Glomerular visceral epithelial cell (primary cell): ENCODE measurements at regions not wholly inside any gene's neighbourhood (a gene's known extent, or its start where the extent isn't known, plus 50 kb on each side); places are given as distances from the start of the nearest gene placed in this dataset.
A peak's percentile ranks its signal among the peaks of the same experiment; 100 is the strongest.
"Not testable (repeated sequence)": the region's sequence is repeated elsewhere in the genome, so short reads cannot be mapped to it uniquely, and the experiment has no call there.

Experiments
- DNase-seq: peaks from one replicate; pipeline ENCODE4 v3.0.0-alpha.2; 2016; ENCODE audit errors: extremely low spot score

DNA sequence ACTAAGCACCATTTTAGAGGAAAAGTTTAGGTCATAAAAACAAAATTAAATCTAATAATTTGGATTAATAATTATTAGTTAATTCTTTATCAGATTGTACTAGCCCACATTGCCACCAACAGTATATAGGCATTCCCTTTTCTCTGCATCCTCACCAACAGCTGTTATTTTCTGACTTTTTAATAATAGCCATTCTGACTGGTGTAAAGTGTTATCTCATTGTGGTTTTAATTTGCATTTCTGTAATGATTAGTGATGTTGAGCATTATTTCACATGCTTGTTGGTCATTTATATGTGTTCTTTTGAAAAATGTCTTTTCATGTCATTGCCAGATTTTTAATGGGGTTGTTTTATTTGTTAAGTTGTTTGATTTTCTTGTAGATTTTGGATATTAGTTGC lies 319.1 kb upstream of the SYNCRIP start:
- no peak for DNase-seq

- no peak for DNase-seq
Measured at GRCh38 chr6:85961125-85961524, 318.4 kb upstream of the SYNCRIP start.

- no peak for DNase-seq
Measured at GRCh38 chr6:85948481-85948880, 305.8 kb upstream of the SYNCRIP start.

DNA sequence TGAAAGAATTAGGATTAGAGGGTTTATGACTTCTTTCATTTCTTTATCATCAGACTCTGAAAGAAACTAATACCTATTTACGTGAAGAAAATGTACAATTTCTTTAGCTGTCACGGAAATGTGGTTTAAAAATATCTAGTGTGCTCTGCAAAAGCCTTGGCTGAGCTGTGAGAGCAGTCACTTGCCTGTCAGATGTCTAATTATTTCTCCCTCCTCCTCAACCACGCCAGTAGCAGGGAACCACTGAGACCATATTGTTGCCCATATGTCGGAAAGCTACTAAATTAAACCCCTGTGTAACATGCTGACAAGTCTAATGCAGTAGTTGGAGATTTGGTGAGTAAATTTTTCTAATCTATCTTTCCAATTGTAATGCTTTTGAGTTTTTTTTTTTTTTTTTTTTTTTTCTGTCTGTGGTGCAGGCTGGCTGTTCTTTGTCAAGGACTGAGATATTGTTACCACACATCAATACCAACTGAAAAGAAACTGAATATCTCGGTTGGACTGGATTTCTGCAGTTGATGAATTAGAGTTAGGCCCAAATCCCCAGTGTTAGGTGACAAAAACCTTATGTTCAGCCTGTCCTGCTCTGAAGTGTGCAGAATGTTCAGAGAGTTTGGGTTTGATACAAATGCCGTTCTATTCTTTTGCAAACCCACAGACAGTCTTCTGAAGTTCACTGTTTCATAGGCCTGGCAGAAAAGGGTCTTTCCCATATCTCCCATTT lies 302.9 kb upstream of the SYNCRIP start:
- DNase-seq = no peak

DNA sequence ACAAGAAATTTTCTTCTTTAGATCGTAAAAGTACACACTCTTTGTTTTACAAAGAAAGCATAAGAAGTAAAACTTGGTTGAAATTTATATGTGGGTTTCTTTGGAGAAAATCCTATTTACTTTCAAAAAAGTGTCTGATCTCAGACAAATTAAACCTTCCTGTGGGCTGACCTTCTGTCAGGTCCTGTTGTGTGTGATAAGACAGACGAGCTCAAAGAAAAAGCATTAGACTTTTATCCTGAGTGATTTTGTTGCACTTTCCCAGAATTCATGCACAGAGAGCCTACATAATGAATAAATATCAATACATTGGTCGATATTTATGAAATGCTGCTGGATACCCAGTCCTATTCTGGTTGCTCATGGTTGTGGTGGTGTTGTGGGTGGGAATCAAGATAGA lies 302.1 kb upstream of the SYNCRIP start:
- DNase-seq = no peak

DNA sequence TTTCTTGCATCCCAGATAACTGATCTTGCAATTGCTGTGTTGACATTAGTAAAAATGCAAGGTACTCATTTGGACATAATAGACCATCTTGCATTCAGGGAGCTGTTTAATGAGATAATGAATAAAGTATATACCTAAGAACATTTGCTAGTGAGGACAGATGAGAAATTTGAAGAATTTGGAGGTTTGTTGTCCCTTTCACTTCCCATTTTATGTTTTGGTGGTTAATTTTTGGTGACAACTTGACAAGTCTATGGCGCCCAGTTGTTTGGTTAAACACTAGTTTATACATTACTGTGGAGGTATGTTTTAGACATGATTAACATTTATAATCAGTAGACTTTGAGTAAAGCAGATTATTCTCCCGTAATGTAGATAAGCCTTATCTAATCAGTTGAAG lies 300.2 kb upstream of the SYNCRIP start:
- no peak for DNase-seq

- DNase-seq = no peak
Measured at GRCh38 chr6:85936916-85937315, 294.2 kb upstream of the SYNCRIP start.

- DNase-seq = peak; percentile 37
Measured at GRCh38 chr6:85923013-85923430, 280.3 kb upstream of the SYNCRIP start.

GRCh38 chr6:85920782-85921181 lies 278.1 kb upstream of the SYNCRIP start:
- DNase-seq = no peak

DNA sequence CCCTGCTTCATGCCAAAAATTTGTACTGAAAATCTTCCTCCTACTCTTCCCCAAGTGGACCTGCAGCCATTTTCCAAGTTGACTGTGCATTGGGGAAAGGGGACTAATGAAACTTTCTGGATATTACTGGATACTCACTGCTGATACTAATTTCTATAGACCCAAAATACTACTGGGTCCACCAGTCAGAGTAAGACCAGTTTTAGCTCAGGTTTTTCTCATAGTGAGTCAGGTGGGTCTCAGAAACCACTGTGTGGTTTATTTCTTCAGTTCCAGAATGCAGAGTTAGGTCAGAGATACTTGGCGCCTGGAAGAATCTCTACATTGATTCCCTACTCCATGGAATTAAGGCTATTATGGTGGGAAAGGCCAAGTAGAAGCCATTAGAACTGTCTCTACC lies 274.8 kb upstream of the SYNCRIP start:
- DNase-seq = no peak

DNA sequence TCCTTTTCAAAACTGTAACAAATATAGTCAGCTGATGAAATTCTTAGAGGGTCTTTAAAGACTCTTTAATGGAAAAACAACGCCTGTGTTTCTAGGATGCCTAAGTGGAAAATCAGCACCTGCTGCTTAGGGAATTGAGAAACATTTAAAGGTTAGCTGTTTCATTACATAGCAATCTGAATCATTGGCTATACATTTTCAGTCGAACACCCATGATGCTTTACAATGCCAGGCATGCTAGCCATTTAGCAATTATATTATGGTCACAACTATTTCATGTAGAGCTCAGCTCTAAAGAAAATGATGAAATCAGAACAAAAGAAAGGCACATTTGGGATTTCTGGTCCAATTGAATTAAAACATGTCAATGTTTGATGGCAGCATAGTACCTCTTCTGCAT lies 270.3 kb upstream of the SYNCRIP start:
- DNase-seq = no peak

DNA sequence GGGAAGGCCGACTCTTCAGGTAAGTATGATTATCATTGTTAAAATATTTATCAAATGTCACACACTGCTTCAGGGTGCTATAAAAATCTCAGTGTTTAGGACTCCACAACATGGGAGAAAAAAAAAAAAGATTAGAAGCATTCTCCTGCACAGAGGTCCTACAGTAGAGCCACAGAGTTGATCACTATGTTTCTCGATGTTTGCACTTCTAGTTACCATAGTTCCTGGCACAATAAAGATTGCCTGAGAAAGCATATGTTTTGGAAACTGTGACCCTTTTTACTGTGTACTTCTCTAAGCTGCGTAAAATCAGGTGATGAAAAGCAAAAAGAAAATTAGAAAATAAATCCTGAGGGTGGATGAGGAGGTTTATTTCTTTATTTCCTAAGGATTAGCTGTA lies 269.9 kb upstream of the SYNCRIP start:
- DNase-seq = no peak

DNA sequence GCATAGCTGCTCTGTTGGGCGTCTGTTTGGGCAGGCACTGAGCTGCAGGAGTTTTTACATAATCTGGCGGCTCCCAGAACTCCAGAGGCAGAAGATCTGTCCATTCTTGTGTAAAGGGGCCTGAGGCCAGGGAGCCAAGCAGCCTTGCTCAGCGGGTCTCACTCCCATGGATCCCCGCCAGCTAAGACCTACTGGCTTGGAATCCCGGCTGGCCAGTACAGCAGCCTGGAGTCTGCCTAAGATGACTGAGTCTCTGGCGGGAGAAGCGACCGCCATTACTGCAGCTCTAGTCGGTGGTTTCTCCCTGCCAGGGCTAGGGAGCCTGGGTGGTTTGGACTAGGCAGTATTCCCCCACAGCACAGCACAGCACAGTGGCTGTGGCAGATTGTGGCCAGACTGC lies 268.4 kb upstream of the SYNCRIP start:
- DNase-seq = no peak

DNA sequence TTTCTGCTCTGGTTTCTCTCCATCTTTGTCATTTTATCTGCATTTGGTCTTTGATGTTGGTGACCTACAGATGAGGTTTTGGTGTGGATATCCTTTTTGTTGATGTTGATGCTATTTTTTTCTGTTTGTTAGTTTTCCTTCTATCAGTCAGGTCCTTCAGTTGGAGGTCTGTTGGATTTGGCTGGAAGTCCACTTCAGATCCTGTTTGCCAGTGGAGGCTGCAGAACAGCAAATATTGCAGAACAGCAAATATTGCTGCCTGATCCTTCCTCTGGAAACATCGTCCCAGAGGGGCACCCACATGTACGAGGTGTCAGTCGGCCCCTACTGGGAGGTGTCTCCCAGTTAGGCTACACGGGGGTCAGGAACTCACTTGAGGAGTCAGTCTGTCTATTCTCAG lies 265.4 kb upstream of the SYNCRIP start:
- not testable (repeated sequence) for DNase-seq

- no peak for DNase-seq
Measured at GRCh38 chr6:85892346-85892745, 249.7 kb upstream of the SYNCRIP start.

GRCh38 chr6:85887461-85887860 lies 244.8 kb upstream of the SYNCRIP start:
- no peak for DNase-seq

DNA sequence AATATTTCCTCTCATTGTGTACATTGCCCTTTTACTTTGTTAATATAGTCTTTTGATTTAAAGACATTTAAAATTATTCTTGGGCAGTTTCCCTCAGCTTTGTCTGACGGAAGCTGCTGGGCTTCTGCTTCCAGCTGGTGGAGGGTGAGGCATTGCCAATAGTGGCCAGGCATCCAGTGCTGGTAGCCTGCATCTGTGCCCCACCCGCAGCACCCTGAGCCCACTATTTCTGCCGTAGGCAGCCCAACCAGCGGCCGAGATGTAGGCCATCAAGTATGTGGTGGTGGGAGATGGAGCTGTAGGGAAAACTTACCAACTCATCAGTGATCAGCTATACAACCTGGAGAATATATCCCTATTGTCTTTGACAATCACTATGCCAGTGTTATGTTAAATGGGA lies 226.0 kb upstream of the SYNCRIP start:
- no peak for DNase-seq

- DNase-seq = no peak
Measured at GRCh38 chr6:85867595-85867994, 224.9 kb upstream of the SYNCRIP start.

DNA sequence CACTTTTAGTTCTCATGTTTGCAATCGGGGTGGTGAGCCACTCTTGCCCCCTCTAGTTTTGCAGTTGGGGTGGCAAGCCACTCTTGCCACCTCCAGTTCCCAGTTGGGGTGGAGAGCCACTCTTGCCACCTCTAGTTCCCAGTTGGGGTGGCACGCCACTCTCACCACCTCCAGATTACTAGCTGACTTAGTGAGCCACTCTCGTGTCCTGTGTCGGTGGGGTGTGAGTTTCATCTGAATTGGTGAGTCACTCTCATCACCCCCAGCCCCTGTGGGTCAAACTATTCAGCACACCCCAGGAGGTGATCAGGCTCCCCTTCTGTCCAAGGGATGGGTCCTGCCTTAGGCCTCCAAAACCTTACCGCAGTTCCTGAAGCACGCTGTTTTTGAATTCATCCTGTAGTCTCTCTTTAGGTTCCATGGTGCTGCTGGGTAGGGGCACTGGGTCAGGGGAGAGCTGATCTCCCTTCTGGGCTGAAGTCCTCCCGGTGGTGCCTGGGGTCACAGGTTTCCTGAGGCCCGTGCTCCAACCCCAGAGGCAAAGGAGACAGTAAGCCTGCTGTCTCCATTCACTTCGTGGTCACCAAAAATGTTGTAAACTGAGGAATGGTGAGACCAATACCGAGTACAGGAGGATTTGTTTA lies 224.2 kb upstream of the SYNCRIP start:
- DNase-seq = no peak

GRCh38 chr6:85866370-85866730 lies 223.7 kb upstream of the SYNCRIP start:
- no peak for DNase-seq

DNA sequence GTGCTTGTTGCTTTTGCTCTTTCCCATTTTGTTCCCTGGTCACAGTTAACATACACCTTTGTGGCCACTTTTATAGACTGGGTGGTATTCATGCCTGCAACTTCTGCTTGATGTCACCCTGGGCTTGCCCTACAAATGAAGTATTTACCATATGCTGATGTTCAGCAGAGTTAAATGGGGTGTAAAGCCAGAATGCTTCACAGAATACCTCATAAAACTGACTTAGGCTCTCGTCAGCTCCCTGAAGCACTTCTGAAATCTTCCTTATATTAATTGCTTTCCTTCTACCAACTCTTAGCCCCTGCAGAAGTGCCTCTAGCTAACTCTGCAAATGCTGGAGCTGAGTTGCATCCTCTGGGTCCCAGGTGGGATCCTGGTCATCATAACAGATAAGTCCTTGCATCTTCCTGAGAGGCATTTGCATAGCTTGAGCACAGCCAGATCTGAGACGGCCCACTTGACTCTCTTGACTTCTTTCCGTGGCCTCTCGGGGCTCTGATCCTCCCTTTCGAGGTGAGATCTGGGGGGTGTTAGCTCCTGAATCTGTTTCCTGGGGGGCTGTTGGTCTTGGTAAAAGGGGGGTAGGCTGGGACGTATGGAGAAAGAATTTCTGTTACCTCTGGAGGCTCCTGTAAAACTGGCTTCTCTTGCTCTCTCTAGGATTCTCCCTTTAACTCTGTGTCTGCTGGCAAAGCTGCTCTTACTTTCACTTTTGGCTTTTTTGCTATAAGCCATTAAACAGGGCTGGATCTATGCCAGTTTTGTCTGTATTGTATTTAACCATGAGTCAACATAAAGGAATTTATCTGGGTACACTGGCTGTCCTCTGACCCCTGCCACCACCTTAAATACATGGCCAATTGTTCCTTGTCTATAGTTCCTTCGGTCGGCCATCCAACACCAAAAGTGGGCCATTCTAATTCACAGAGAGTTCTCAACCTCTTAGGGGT lies 223.0 kb upstream of the SYNCRIP start:
- peak; percentile 81 for DNase-seq
